K562 (cell line): ENCODE measurements at regions not wholly inside any gene's neighbourhood (a gene's known extent, or its start where the extent isn't known, plus 50 kb on each side); places are given as distances from the start of the nearest gene placed in this dataset.

Experiments used
- HMG20B ChIP-seq: fragments of 250-450 bp; sonication (Bioruptor Pico); IDR thresholded peaks from 2 replicates; pipeline ENCODE4 v1.5.0; 2021; ENCODE audit warnings: mild to moderate bottlenecking
- MYC ChIP-seq, 2 experiments: fragments of 250-450 bp in 1 of 2; sonication (Bioruptor Pico) in 1 of 2; IDR thresholded peaks; 2 replicates each; pipeline versions ENCODE4 v1.5.1 to v1.6.1; 2012 to 2021; ENCODE audit warnings: low read depth in 2 of 2, borderline replicate concordance in 1 of 2, improper control_type of control experiment in 1 of 2, low read length in 1 of 2, mild to moderate bottlenecking in 1 of 2, moderate library complexity in 1 of 2
- PHF8 ChIP-seq: fragments of 200-600 bp; sonication (generic); IDR thresholded peaks from 2 replicates; pipeline ENCODE4 v1.6.1; 2012; ENCODE audit warnings: mixed run types, mild to moderate bottlenecking, inconsistent platforms, low read length, moderate library complexity, borderline replicate concordance
- POLR3G ChIP-seq: IDR thresholded peaks from 2 replicates; pipeline ENCODE4 v1.6.1; 2011; ENCODE audit not compliant: insufficient read length, insufficient replicate concordance; ENCODE audit errors: extremely low read depth
- SMARCB1 ChIP-seq: IDR thresholded peaks from 2 replicates; pipeline ENCODE4 v1.6.1; 2011; ENCODE audit warnings: improper control_type of control experiment, low read depth; ENCODE audit not compliant: insufficient read length
- ZNF75A ChIP-seq: fragments of 450-650 bp; formaldehyde crosslinking; IDR thresholded peaks from 2 replicates; pipeline ENCODE4 v1.4.0; 2020; ENCODE audit warnings: mild to moderate bottlenecking
- TF ChIP-seq, protein P1 (sequence below): fragments of 150-350 bp; IDR thresholded peaks from 2 replicates; pipeline ENCODE4 v1.6.1; 2014; ENCODE audit warnings: low read depth, mild to moderate bottlenecking, low read length, borderline replicate concordance
- TF ChIP-seq, protein P2 (sequence below): fragments of 250-450 bp; sonication (Bioruptor Pico); IDR thresholded peaks from 2 replicates; pipeline ENCODE4 v1.4.0; 2020; ENCODE audit warnings: mild to moderate bottlenecking, moderate library complexity
- TF ChIP-seq, protein P3 (sequence below): fragments of 250-450 bp; sonication (Bioruptor Pico); IDR thresholded peaks from 2 replicates; pipeline ENCODE4 v1.5.0; 2021; ENCODE audit warnings: mild to moderate bottlenecking, borderline replicate concordance
- TF ChIP-seq, protein P4 (sequence below): fragments of 450-650 bp; IDR thresholded peaks from 2 replicates; pipeline ENCODE4 v1.6.1; 2016; ENCODE audit warnings: mild to moderate bottlenecking
- TF ChIP-seq, protein P5 (sequence below): fragments of 450-650 bp; IDR thresholded peaks from 2 replicates; pipeline ENCODE4 v1.6.1; 2016

DNA sequence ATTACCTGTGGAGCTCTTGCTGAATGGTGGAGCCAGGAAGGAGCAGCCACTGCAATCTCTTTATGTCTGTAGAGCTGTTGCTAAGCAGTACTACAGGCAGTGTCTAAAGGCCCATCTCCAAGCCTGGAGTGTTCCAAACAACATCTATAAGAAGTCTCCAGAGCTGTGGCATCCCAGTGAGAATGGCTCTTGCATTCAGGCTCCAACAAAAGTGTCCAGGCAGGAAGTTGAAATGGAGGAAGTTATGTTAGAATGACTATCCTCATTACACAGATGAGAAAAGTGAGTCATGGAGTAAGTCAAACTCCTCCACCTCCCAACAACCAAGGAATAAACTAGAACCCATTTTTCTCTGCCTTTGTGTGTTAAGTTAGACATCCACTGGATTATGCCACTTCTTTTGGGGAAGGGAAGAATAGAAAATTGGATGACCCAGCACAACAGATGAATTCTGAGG lies 288.5 kb upstream of the STXBP5 start (continued):
- TF ChIP-seq, protein P1, sequence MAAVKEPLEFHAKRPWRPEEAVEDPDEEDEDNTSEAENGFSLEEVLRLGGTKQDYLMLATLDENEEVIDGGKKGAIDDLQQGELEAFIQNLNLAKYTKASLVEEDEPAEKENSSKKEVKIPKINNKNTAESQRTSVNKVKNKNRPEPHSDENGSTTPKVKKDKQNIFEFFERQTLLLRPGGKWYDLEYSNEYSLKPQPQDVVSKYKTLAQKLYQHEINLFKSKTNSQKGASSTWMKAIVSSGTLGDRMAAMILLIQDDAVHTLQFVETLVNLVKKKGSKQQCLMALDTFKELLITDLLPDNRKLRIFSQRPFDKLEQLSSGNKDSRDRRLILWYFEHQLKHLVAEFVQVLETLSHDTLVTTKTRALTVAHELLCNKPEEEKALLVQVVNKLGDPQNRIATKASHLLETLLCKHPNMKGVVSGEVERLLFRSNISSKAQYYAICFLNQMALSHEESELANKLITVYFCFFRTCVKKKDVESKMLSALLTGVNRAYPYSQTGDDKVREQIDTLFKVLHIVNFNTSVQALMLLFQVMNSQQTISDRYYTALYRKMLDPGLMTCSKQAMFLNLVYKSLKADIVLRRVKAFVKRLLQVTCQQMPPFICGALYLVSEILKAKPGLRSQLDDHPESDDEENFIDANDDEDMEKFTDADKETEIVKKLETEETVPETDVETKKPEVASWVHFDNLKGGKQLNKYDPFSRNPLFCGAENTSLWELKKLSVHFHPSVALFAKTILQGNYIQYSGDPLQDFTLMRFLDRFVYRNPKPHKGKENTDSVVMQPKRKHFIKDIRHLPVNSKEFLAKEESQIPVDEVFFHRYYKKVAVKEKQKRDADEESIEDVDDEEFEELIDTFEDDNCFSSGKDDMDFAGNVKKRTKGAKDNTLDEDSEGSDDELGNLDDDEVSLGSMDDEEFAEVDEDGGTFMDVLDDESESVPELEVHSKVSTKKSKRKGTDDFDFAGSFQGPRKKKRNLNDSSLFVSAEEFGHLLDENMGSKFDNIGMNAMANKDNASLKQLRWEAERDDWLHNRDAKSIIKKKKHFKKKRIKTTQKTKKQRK, result no peak
- TF ChIP-seq SMARCB1, result no peak
- TF ChIP-seq PHF8, result no peak
- TF ChIP-seq, protein P2, sequence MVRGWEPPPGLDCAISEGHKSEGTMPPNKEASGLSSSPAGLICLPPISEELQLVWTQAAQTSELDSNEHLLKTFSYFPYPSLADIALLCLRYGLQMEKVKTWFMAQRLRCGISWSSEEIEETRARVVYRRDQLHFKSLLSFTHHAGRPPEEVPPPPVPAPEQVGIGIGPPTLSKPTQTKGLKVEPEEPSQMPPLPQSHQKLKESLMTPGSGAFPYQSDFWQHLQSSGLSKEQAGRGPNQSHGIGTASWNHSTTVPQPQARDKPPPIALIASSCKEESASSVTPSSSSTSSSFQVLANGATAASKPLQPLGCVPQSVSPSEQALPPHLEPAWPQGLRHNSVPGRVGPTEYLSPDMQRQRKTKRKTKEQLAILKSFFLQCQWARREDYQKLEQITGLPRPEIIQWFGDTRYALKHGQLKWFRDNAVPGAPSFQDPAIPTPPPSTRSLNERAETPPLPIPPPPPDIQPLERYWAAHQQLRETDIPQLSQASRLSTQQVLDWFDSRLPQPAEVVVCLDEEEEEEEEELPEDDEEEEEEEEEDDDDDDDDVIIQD, result 0 out of 2 replicates have a peak, but pooled peaks have one; percentile 16
- 0 out of 2 replicates have a peak, but pooled peaks have one; percentile 8 for TF ChIP-seq MYC (IDR thresholded peaks at IDR 0.05; ENCODE audit: low read depth, low read length)
- no peak; the same call in 1 of the 2 replicates for TF ChIP-seq MYC (CRISPR knock-in tag; IDR thresholded peaks at IDR 0.05; ENCODE audit: borderline replicate concordance, low read depth)
- TF ChIP-seq, protein P3, sequence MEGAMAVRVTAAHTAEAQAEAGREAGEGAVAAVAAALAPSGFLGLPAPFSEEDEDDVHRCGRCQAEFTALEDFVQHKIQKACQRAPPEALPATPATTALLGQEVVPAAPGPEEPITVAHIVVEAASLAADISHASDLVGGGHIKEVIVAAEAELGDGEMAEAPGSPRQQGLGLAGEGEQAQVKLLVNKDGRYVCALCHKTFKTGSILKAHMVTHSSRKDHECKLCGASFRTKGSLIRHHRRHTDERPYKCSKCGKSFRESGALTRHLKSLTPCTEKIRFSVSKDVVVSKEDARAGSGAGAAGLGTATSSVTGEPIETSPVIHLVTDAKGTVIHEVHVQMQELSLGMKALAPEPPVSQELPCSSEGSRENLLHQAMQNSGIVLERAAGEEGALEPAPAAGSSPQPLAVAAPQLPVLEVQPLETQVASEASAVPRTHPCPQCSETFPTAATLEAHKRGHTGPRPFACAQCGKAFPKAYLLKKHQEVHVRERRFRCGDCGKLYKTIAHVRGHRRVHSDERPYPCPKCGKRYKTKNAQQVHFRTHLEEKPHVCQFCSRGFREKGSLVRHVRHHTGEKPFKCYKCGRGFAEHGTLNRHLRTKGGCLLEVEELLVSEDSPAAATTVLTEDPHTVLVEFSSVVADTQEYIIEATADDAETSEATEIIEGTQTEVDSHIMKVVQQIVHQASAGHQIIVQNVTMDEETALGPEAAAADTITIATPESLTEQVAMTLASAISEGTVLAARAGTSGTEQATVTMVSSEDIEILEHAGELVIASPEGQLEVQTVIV (CRISPR knock-in tag), result no peak
- TF ChIP-seq, protein P4, sequence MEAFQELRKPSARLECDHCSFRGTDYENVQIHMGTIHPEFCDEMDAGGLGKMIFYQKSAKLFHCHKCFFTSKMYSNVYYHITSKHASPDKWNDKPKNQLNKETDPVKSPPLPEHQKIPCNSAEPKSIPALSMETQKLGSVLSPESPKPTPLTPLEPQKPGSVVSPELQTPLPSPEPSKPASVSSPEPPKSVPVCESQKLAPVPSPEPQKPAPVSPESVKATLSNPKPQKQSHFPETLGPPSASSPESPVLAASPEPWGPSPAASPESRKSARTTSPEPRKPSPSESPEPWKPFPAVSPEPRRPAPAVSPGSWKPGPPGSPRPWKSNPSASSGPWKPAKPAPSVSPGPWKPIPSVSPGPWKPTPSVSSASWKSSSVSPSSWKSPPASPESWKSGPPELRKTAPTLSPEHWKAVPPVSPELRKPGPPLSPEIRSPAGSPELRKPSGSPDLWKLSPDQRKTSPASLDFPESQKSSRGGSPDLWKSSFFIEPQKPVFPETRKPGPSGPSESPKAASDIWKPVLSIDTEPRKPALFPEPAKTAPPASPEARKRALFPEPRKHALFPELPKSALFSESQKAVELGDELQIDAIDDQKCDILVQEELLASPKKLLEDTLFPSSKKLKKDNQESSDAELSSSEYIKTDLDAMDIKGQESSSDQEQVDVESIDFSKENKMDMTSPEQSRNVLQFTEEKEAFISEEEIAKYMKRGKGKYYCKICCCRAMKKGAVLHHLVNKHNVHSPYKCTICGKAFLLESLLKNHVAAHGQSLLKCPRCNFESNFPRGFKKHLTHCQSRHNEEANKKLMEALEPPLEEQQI, result no peak
- TF ChIP-seq HMG20B (CRISPR knock-in tag), result no peak
- TF ChIP-seq POLR3G, result no peak
- TF ChIP-seq, protein P5, sequence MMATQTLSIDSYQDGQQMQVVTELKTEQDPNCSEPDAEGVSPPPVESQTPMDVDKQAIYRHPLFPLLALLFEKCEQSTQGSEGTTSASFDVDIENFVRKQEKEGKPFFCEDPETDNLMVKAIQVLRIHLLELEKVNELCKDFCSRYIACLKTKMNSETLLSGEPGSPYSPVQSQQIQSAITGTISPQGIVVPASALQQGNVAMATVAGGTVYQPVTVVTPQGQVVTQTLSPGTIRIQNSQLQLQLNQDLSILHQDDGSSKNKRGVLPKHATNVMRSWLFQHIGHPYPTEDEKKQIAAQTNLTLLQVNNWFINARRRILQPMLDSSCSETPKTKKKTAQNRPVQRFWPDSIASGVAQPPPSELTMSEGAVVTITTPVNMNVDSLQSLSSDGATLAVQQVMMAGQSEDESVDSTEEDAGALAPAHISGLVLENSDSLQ, result no peak
- no peak for TF ChIP-seq ZNF75A (CRISPR knock-in tag)
